ENCODE measurements at regions not wholly inside any gene's neighbourhood (a gene's known extent, or its start where the extent isn't known, plus 50 kb on each side); places are given as distances from the start of the nearest gene placed in this dataset.

GRCh38 chr15:31867536-31868442, 162.5 kb upstream of the CHRNA7 start:
- no peaks in the 10 kb centered on the region for H3K36me3 ChIP-seq (ENCODE audit: low read depth, missing control alignments)
- H3K4me1 ChIP-seq, result peaks cover 22% of the 10 kb centered on the region
- no peak overlapping the region for H3K27ac ChIP-seq
- no peaks in the 10 kb centered on the region for H3K9me3 ChIP-seq
- TF ChIP-seq POLR2A (IDR thresholded peaks at IDR 0.05) (no peak), CTCF (IDR thresholded peaks at IDR 0.05) (peak; percentile 42 to 86 (median 60))
- H3K27me3 ChIP-seq, result no peaks in the 10 kb centered on the region
- no peak overlapping the region for H3K4me3 ChIP-seq
- WGBS, 2 donors, result 20 to 30% methylated on average over 21 to 24 of the region's 24 CpGs
- peak; percentile 63 for DNase-seq
- intact Hi-C loops (cut with DNase I; ENCODE audit: low total_unique reads), result no loop called here

DNA sequence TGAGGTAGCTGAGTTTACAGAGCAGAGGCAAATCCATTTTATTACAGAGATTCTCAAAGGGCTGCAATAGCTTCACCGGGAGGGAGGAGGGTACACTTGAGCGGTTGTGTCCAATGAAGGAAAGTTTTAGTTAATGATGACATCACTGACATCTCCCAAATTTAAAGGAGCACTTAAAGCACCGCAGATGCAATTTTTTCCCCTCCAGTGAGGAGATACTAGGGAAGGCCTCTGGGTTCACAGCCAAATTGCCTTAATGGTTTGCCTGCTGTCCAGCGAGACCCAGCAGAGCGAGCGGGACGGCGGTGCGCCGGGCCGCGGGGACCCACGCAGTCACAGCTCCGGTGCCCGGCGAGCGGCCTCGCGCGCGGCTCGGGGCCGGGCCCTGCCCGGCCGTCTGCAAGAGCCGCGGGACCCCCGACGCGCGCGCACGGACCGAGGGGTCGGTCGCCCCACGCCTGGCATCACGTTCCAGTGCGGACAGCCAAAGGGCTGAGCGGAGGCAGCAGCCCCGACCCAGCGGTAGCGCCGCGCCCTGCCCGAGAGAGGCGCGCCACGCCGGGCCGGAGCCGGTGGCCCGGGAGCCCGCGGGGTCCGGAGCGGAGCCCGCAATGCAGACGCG, 160.5 kb upstream of the CHRNA7 start:
- Histone ChIP-seq H3K4me3 (peak overlapping the region; percentile 47 to 62), H3K27ac (peak overlapping the region in 1 of 2 donors; percentile 82), H3K36me3 (ENCODE audit: low read depth, missing control alignments) (no peaks in the 10 kb centered on the region), H3K4me1 (peaks cover 22% of the 10 kb centered on the region), H3K27me3 (no peaks in the 10 kb centered on the region), H3K9me3 (no peaks in the 10 kb centered on the region)
- WGBS, 2 donors, result 2 to 5% methylated on average over 3 to 41 of the region's 60 CpGs
- intact Hi-C loops (cut with DNase I; ENCODE audit: low total_unique reads), result no loop called here
- DNase-seq, result peak; percentile 37
- TF ChIP-seq POLR2A (IDR thresholded peaks at IDR 0.05) (no peak), CTCF (IDR thresholded peaks at IDR 0.05) (no peak)

DNA sequence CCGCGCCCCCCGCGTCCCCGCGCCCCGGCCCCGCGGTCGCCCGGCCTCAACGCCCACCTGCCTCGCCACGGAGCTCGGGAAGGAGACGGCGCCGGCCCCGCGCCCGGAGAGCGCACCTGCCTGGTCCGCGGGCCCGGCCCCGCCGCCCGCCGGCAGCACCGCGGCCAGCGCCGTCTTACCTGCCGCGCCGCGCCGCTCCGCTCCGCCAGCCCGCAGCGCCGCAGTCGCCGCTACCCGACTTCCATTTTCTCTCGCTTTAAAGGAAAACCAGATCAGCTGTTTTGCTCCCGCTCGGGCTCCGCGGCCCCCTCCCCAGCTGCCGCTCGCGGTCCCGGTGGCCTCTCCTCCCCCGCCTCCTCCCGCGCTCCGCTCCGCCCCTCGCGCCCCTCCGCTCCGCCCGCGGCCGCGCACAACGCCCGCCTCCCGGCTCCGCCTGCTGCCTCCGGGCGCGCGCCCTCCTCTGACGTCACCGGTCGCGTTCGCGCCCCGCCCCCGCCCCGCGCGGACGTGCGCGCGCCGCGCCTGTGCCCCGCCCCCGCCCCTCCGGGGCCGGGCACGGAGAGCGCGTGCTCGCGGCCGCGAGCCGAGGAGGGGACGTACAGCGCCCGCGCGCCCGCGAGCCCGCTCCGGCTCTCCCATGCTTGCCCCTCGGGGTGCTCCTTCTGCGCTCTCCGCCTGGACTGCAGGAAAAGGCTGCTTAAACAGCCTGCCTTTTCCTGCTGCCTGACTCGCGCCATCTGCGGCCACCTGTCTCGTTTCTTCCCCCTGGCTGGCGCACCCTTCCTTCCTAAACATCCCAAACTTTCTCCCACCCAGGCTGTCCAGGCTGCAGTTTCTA, 159.8 kb upstream of the CHRNA7 start, which contains the start of gene OTUD7A:
TSS of gene OTUD7A (minus strand) at position 346 of the 838 bp plus-strand sequence.
- peaks cover 22% of the 10 kb centered on the region for H3K4me1 ChIP-seq
- DNase-seq, result peak; percentile 89
- H3K9me3 ChIP-seq, result no peaks in the 10 kb centered on the region
- H3K36me3 ChIP-seq (ENCODE audit: low read depth, missing control alignments), result no peaks in the 10 kb centered on the region
- WGBS, 2 donors, result 1% methylated on average over 14 to 107 of the region's 122 CpGs
- TF ChIP-seq POLR2A (IDR thresholded peaks at IDR 0.05), result no peak
- peak within 1 kb of the TSS; percentile 53 to 86 for H3K27ac ChIP-seq
- H3K4me3 ChIP-seq, result peak within 1 kb of the TSS; percentile 52 to 62
- no peaks in the 10 kb centered on the region for H3K27me3 ChIP-seq
- intact Hi-C loops (cut with DNase I; ENCODE audit: low total_unique reads), result no loop called here

DNA sequence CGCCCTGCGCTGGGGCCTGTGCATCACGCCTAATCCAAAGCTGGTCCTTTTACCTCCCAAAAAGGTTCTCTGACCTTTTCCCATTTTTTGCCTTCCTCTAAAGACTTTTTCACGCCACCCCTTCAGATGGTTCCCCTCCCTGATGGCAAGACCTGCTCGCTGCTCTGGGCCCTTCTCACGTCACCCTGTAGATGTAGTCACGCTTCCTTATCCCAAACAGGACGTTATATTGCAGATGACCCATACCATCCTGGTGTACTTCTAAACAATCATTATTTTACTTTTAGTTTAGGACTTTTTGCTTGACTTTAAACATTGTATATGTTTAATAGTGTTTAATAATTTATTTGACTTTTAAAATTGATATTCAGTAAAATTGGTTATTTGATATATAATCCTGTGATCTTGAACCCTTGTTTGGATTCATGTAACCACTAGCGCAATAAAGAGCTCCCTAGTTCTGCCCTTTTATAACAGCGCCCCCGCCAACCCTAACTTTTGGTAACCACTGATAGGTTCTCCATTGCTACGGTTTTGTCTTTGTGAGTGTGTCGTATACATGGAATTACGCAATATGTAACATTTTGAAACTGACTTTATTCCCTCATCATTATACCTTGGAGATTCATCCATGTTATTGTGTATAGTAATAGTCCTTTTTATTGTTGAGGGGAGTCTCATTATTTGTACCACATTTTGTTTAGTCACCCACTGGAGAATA, 159.0 kb upstream of the CHRNA7 start:
- intact Hi-C loops (cut with DNase I; ENCODE audit: low total_unique reads), result no loop called here
- H3K27me3 ChIP-seq, result no peaks in the 10 kb centered on the region
- WGBS, 2 donors, result 41 to 42% methylated on average over 14 of the region's 14 CpGs
- H3K36me3 ChIP-seq (ENCODE audit: low read depth, missing control alignments), result no peaks in the 10 kb centered on the region
- H3K9me3 ChIP-seq, result no peaks in the 10 kb centered on the region
- DNase-seq, result no peak
- peaks cover 17% of the 10 kb centered on the region for H3K4me1 ChIP-seq
- H3K4me3 ChIP-seq, result peak overlapping the region; percentile 52 to 62
- peak overlapping the region; percentile 53 to 86 for H3K27ac ChIP-seq
- TF ChIP-seq POLR2A (IDR thresholded peaks at IDR 0.05), result no peak
- TF ChIP-seq CTCF (IDR thresholded peaks at IDR 0.05), result no peak

Measured in testis (tissue), 2 donors.